ENCODE measurements at regions not wholly inside any gene's neighbourhood (a gene's known extent, or its start where the extent isn't known, plus 50 kb on each side); places are given as distances from the start of the nearest gene placed in this dataset.

DNA sequence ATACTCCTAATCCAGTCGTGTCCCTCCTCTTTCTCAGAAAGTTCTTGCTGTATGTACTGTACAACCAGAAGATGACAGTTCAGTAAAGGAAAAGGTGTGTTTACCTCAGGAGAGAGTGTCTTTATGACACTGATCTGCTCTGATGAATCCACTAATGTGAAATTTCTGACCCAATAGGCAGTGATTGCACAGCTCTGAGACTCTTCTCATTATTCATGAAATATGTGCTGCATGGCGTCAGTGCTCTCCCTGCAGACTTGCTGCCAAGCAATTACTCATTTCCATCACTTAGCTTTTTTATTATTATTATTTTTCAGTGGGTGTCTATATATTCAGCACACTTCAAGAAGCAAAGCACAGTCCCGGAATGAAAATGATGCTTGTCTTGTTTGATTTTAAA lies 389.0 kb downstream of the RASEF start:
- FAIRE-seq = no peak

- no peak for FAIRE-seq
These were observed 387.8 kb downstream of the RASEF start for GRCh38 chr9:82675102-82675501.

DNA sequence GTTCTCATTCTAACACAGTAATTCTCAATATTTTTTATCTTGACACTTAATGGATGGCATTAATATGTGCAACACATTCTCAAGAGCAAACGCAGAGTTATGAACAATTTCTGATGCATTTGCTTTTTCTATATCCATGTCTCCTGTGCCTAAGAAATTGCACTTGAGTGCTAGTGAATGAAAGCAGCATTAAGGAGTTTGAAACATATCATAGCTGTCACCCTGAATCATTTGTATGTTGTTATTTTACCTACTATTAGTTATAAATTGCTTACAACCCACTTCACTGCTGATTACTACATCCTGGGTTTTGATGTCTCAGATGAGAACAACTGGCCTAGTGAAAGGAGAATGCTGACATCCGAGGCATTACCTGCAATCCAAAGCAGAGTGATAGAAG lies 387.3 kb downstream of the RASEF start:
- FAIRE-seq = no peak

DNA sequence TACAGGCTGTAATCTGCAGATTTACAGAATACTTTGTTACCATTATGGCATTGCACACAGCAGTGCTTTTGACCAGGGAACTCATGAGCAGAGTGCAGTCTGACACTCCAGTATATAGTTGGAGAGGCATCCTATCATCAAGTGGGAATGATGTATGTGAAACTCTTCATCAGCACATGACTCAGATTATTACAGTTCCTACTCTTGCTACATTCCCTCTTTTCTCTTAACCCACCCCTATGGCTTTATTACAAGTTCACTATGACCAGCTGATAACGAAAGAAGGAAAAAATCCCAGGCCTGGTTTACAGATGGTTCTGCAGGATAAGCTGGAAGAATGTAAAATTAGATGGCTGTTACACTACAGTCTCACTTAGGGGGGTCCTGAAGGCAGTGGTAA lies 385.9 kb downstream of the RASEF start:
- no peak for FAIRE-seq

- FAIRE-seq = no peak
These were observed 383.5 kb downstream of the RASEF start for GRCh38 chr9:82679472-82679871.

DNA sequence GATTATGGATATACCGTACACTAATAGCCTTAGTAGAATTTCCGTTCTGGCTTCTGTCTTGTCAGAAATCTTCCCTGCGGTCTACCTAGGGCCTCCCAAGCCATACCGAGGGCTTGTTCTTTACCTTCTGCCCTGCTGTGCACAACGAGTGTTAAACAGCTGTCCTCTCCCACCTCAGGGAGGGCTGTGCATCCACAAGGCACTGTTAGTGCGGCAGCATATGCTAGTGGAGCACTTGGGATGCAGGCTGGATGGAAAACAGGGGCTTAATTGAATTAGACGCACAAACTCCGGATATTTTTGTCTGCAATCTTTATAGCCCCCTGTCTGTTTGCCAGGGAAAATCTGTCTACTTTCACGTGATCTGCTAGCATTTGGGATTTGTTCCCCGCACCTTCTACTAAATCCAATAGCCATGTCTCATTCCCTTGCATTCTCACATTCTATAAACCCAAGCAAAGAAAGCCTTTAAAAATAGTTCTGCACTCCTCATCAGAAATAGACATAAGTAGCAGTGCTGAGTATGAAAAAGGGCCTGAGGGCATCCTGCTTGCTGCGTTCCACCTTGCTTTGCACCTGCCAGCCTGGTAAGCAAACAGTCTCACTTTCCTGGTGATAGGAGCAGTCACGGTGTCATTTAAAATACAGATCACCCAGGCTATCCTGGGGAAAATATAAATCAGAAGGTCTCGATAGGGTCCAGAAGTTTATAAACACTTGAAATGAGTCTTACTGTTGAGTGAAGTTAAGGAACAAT lies 382.6 kb downstream of the RASEF start:
- FAIRE-seq = no peak

DNA sequence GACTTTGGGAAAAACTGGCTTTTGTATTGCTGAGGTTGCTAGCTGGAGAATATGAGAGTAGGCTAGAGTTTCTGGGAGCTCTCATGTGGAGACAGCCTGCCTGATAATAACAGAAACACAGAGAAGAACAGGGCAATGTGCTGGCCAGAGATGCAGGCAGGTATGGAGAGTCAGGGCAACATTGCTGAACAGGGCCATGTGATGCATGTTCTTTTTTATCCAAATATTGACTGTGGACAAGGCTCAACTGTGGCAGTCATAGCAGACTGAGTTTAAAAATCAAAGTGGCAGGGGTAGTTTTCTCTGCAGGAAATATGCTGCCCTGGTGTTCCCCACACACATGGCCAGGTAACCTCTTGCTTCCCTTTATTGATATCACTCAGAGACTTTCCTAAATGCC lies 381.1 kb downstream of the RASEF start:
- FAIRE-seq = no peak

- FAIRE-seq = no peak
These were observed 380.5 kb downstream of the RASEF start for GRCh38 chr9:82682431-82682830.

DNA sequence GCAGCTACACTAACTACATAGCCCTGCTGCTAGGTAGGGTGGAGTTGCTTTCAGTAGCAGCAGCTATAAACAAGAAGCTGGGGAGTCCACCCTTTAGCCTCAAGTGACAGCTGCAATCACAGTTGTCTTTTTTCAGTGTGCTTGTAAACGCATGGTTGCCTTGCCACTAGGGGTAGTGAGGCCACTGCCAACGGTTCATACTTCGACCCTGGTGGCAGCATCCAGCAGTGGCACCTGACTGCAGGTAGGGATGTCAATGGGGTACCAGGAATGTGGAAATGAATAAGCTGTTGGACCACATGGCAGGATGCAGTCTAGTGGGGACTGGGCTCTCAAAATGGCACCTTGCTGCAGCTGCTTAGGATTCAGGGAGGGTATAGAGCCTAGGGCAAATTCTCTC lies 367.2 kb downstream of the RASEF start:
- no peak for FAIRE-seq

- FAIRE-seq = no peak
These were observed 356.2 kb downstream of the RASEF start for GRCh38 chr9:82706786-82707185.

DNA sequence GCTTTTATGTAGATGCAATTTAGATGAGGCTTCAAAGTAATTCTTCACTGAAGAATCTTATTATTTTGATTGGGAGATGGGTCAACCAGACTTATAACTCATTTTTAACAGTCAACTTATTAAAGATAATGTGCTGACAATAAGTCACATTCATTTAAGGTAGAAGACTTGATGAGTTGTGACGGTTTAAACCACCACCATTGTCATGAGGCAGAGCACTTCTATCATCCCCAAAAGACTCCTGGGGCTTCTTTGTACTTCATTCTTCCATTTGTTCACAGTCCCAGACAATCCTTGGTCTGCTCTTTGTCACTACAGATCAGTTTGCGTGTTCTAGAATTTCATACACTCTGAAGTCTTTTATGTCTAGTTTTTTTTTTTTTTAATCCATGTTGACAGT lies 346.1 kb downstream of the RASEF start:
- FAIRE-seq = no peak

DNA sequence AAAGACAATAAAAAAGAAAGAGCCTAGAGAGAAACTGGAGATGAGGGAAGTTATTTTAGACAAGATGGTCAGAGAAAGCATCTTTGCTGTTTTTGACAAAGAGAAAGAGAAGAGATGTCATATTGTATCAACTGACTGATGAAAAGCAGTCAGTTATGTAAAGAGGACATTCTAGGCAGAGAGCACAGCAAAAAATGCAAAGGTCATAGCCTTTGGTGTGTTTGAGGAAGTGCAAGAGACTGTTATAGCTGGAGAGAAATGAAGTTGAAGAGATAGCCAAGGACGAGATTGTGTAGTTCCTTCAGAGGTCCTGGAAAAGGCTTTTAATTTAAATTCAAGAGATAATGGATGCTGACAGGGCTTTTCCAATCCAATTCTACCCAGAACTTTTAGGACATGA lies 342.4 kb downstream of the RASEF start:
- FAIRE-seq = no peak

DNA sequence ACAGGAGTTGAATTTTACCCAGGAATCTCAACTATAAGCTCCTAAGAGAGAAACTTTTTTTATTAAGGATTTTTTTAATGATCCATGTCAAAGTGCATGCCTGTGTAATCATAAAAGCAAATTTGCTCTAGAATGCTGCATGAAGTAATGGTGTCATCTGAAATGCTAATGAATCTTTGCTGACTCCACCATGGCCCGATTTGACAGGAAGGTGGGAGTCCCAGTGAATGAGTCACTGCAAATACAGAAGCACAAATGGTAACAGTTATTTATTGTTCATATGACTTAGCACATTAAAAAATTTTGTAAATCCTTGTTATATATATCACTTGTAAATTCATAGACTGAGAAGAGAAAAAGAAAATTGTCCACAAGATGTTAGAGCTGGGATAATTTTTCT lies 341.3 kb downstream of the RASEF start:
- FAIRE-seq = no peak

DNA sequence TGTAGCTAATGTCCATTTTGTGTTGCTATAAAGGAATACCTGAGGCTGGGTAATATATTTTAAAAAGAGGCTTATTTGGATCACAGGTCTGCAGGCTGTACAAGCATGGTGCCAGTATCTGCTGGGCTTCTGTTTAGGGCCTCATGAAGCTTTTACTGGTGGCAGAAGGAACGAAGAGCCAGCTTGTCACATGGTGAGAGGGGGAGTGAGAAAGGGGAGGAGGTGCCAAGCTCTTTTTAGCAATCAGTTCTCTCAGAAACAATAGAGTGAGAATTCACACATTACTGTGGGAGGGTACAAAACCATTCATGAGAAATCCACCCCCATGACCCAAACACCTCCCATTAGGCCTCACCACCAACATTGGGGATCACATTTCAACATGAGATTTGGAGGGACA lies 340.9 kb downstream of the RASEF start:
- FAIRE-seq = no peak

- no peak for FAIRE-seq
These were observed 340.4 kb downstream of the RASEF start for GRCh38 chr9:82722561-82722960.

GRCh38 chr9:82726424-82727276 lies 336.3 kb downstream of the RASEF start:
- no peak for FAIRE-seq

- no peak for FAIRE-seq
These were observed 333.8 kb downstream of the RASEF start for GRCh38 chr9:82729141-82729540.

- no peak for FAIRE-seq
These were observed 332.9 kb downstream of the RASEF start for GRCh38 chr9:82729991-82730589.

- no peak for FAIRE-seq
These were observed 330.0 kb downstream of the RASEF start for GRCh38 chr9:82732928-82733327.

DNA sequence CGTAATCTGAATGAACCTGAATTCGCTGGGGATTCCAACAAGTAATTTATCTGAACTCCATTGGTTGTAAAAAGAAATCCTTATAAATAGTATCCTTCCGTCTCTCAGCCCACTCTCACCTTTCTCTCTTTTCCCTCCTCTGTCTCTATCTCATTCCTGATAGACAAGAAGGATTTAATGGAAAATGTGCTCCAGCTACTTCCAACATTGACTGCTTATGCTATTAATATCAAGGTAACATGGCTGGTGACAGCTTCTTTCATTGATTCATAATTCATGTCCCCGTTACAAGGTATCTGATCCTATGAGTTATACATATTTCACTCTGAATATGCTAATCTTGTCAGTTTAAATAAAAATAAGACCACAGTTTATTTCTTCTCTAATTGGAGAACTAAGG lies 326.8 kb downstream of the RASEF start:
- no peak for FAIRE-seq

DNA sequence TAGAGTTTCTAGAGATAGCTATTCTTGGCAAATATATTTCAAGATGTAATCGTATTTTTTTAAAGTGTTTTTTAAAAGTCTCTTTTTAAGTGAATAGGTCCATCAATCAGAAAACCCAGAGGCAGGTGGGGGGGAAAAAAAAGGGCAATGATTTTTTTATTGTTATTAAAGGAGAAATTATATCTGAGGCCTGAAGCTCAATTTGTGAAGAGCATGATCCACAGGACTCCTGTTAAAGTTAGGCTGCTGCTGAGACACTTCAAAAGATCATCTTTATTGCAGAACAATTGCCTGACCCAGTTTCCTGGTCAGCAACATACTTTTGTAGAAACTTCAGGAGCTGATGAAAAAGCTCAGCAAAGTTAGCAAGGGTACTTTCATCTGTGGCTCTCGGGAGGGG lies 326.2 kb downstream of the RASEF start:
- FAIRE-seq = no peak

DNA sequence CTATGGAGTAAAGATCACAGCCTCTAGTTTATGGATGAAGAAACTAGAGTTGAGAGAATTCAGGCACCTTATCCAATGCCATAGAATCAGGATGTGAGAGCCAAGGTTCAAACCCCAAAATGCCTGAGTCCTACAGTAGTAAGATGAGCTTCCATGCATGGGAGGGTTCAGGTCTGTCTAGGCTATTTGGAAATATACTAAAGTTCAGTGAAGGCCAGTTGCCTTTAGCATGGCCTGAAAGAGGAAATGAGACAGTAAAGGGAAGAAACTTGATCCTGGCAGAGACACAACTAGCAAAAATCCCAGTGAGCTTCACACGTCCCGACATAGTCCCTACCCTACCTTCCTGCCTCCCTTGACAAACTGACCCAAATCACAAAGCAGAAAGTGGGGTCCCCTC lies 317.0 kb downstream of the RASEF start:
- FAIRE-seq = no peak

- FAIRE-seq = no peak
These were observed 312.5 kb downstream of the RASEF start for GRCh38 chr9:82750411-82750913.

DNA sequence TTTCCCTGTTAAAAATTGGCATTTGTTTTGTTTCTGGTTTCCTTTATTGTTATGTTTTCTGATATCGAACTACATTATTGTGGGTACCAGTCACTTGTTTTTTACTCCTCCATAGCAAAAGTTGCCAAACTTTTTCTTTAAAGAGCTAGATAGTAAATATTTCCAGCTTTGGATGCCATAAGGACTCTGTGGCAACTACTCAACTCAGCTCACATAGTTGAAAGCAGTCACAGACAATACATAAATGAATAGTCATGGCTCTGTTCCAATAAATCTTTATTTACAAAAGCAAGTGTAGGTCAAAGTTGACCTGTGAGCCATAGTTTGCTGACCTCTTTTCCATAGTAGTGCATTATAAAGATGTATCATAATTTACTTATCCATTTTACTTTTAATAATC lies 305.0 kb downstream of the RASEF start:
- FAIRE-seq = no peak

Data from G401.6 (cell line).